A673 (cell line): ENCODE measurements at regions not wholly inside any gene's neighbourhood (a gene's known extent, or its start where the extent isn't known, plus 50 kb on each side); places are given as distances from the start of the nearest gene placed in this dataset.

Experiments
- BruUV-seq: library from RNA; stranded (reverse); fragments of 400-500 nt; replicated peaks from 2 replicates; lab custom pipeline; 2021; lab: Mats Ljungman, UMichigan
- CTCF ChIA-PET: fragments of 300-600 bp; sonication (Branson Sonifier 250); formaldehyde crosslinking; loops from one replicate; lab custom pipeline; 2022; ENCODE audit warnings: antibody characterized with exemption; lab: Charles Lee
- POLR2A ChIA-PET: fragments of 300-600 bp; sonication (Branson Sonifier 250); formaldehyde crosslinking; loops from one replicate; lab custom pipeline; 2022; ENCODE audit warnings: antibody characterized with exemption; ENCODE audit not compliant: low non-redundant PET; lab: Charles Lee
- DNase-seq: peaks from one replicate; pipeline ENCODE4 v3.0.0-alpha.2; 2015; ENCODE audit warnings: low spot score
- H3K27ac ChIP-seq: fragments of 200-600 bp; sonication (generic); 2 replicates; pipeline ENCODE4 v1.5.1; 2016; ENCODE audit warnings: mixed run types, low read depth, mild to moderate bottlenecking, mixed read lengths, antibody characterized with exemption, low read length; ENCODE audit not compliant: poor library complexity, severe bottlenecking
- H3K27me3 ChIP-seq: fragments of 200-600 bp; sonication (generic); replicated peaks from 2 replicates; pipeline ENCODE4 v1.6.1; 2017; ENCODE audit warnings: mixed run types, low read depth, mild to moderate bottlenecking, mixed read lengths, antibody characterized with exemption, low read length; ENCODE audit not compliant: insufficient read depth, poor library complexity
- H3K36me3 ChIP-seq: fragments of 200-600 bp; sonication (generic); 2 replicates; pipeline ENCODE4 v1.6.1; 2016; ENCODE audit warnings: mixed run types, mild to moderate bottlenecking, mixed read lengths, antibody characterized with exemption, low read length; ENCODE audit not compliant: insufficient read depth, poor library complexity, severe bottlenecking
- H3K4me1 ChIP-seq: fragments of 200-600 bp; sonication (generic); 2 replicates; pipeline ENCODE4 v1.6.1; 2017; ENCODE audit warnings: mixed run types, mild to moderate bottlenecking, mixed read lengths, antibody characterized with exemption, low read length; ENCODE audit not compliant: insufficient read depth, poor library complexity, severe bottlenecking
- H3K4me3 ChIP-seq: fragments of 200-600 bp; sonication (generic); 2 replicates; pipeline ENCODE4 v1.5.1; 2016; ENCODE audit warnings: low read depth, mixed run types, mild to moderate bottlenecking, mixed read lengths, low read length; ENCODE audit not compliant: poor library complexity, severe bottlenecking
- H3K9me3 ChIP-seq: fragments of 200-600 bp; sonication (generic); 2 replicates; pipeline ENCODE4 v1.6.1; 2016; ENCODE audit warnings: mixed run types, low read depth, mild to moderate bottlenecking, mixed read lengths, antibody characterized with exemption, low read length; ENCODE audit not compliant: poor library complexity, severe bottlenecking
- CTCF ChIP-seq: fragments of 300-800, 200-600 bp; sonication (generic); conservative IDR thresholded peaks from 2 replicates; pipeline ENCODE4 v1.5.1; 2017; ENCODE audit warnings: low read depth, mild to moderate bottlenecking, antibody characterized with exemption, low read length, moderate library complexity, mixed read lengths
- EZH2 ChIP-seq: fragments of 200-600 bp; sonication (generic); IDR thresholded peaks from 2 replicates; pipeline ENCODE4 v1.6.1; 2017; ENCODE audit warnings: borderline replicate concordance, low read depth, mild to moderate bottlenecking, mixed read lengths, antibody characterized with exemption, low read length; ENCODE audit not compliant: poor library complexity, severe bottlenecking
- intact Hi-C: fragments of 100-400 bp; cut with micrococcal nuclease; formaldehyde crosslinking; loops from one replicate; pipeline ENCODE4 v1.10.0; 2022; ENCODE audit not compliant: unreplicated experiment

GRCh38 chr10:90204131-90204955 lies 503.0 kb downstream of the KIF20B start:
- DNase-seq: no peak
- no TSS peak for BruUV-seq
- Histone ChIP-seq H3K4me3 (no peak overlapping the region), H3K9me3 (no peaks in the 10 kb centered on the region), H3K27me3 (peaks cover 4% of the 10 kb centered on the region), H3K27ac (no peak overlapping the region), H3K4me1 (no peaks in the 10 kb centered on the region), H3K36me3 (no peaks in the 10 kb centered on the region)
- intact Hi-C loops: no loop called here
- ChIA-PET CTCF (no interaction called here), POLR2A (no interaction called here)
- no peak for TF ChIP-seq EZH2
- TF ChIP-seq CTCF: no peak

DNA sequence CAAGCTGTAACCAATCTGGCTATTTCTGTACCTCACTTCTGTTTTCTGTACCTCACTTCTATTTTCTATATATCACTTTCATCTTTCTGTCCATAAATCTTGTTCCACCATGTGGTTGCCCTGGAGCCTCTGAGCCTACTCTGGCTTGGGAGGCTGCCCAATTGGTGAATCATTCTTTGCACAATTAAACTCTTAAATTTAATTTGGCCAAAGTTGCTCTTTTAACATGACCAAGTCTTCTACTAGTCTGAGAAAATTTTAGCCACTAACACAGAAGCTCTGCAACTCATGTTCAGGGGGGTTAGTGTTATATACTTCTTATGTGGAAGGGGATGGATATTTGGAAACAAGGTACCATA lies 503.5 kb downstream of the KIF20B start:
- no peak overlapping the region for H3K4me3 ChIP-seq
- intact Hi-C loops: no loop called here
- TF ChIP-seq EZH2 (no peak), CTCF (no peak)
- no peak overlapping the region for H3K27ac ChIP-seq
- no peaks in the 10 kb centered on the region for H3K9me3 ChIP-seq
- POLR2A ChIA-PET: no interaction called here
- CTCF ChIA-PET: no interaction called here
- no peaks in the 10 kb centered on the region for H3K4me1 ChIP-seq
- no peak for DNase-seq
- H3K36me3 ChIP-seq: no peaks in the 10 kb centered on the region
- H3K27me3 ChIP-seq: peaks cover 4% of the 10 kb centered on the region
- BruUV-seq: no TSS peak

- no peaks in the 10 kb centered on the region for H3K9me3 ChIP-seq
- POLR2A ChIA-PET: no interaction called here
- BruUV-seq: no TSS peak
- H3K36me3 ChIP-seq: no peaks in the 10 kb centered on the region
- no peaks in the 10 kb centered on the region for H3K4me1 ChIP-seq
- CTCF ChIA-PET: no interaction called here
- no peak for TF ChIP-seq CTCF
- TF ChIP-seq EZH2: no peak
- intact Hi-C loops: no loop called here
- H3K27me3 ChIP-seq: peaks cover 4% of the 10 kb centered on the region
- H3K27ac ChIP-seq: no peak overlapping the region
- H3K4me3 ChIP-seq: no peak overlapping the region
- no peak for DNase-seq
Observed at GRCh38 chr10:90205340-90205739, 503.9 kb downstream of the KIF20B start.
